GM19351 (cell line): ENCODE measurements at regions not wholly inside any gene's neighbourhood (a gene's known extent, or its start where the extent isn't known, plus 50 kb on each side); places are given as distances from the start of the nearest gene placed in this dataset.

Experiments
- ATAC-seq: cut with Tn5 transposase; IDR thresholded peaks from one replicate; pipeline ENCODE4 v1.9.1; 2021; ENCODE audit warnings: mild to moderate bottlenecking, moderate library complexity; ENCODE audit not compliant: unreplicated experiment

DNA sequence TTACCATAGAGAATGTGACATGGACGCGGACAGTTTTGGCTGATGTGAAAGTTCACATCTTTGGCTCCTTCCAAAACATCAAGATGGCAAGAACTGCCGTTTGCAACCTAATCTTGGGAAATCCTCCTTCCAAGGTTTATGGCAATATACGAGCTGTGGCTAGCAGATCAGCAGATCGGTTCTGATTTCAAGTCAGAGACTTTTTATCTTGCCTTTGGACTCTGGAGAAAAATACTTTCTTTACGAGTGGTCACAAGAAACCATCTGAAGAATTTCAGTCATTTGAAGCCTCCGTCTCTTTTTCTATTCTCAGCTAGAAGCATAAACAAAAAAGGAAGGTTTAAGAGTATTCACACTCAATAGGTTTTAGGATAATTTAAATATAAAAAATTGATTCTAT is 153.5 kb upstream of the MEIS2 start:
- no peak for ATAC-seq

GRCh38 chr15:37260255-37260654 is 159.9 kb upstream of the MEIS2 start:
- ATAC-seq, result no peak

GRCh38 chr15:37261685-37262084 is 161.3 kb upstream of the MEIS2 start:
- ATAC-seq, result no peak

DNA sequence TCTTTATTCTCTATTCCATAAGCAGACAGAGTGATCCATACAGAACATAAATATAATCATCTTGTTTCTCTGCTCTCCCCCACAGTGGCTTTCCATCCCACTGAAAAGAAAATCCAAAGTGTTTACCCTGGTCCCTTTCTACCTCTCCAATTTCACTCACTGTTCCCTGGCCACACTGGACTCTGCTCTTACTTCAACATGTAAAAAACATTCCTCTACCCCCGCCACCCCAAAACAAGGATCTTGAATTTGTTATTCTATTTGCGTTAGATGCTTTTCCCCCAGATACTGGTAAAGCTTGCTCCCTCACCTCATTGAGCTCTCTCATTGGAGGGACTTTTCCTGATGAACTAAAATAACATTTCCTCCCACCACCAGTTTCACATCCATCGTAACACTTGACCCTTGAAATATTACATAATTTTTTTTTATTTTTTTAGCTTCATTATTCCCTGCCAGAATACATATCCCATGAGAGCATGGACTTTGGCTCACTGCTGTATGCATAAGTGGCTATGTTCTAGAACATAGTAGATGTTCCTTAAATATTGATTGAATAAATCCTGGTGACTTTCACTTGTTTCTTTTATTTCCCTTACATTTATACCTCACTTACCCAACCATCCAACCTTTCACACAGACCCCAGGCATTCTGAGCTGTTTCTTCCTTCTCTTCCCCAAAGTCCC is 162.7 kb upstream of the MEIS2 start:
- ATAC-seq, result no peak

GRCh38 chr15:37289109-37289765 is 188.9 kb upstream of the MEIS2 start:
- no peak for ATAC-seq

- ATAC-seq, result no peak
Observed at GRCh38 chr15:37291920-37292319, 191.6 kb upstream of the MEIS2 start.

- no peak for ATAC-seq
Observed at GRCh38 chr15:37298271-37298670, 197.9 kb upstream of the MEIS2 start.

DNA sequence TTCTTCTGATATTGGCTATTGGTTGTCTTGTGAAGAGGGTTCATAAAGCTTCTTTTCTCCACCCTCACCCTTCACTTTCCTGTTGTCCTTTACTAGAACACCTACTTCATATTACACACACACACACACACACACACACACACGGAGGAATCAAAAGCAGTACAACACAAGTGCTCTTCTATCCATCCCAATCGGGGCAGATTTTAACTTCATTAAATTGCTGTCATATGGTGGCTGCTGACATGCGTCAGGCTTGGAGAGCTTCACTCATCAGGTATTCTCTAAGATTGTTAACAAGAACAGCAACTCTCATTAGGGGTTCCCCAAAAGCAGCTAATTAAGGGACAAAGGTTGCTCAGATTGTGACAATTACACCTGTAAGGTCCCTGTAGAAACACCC is 239.1 kb upstream of the MEIS2 start:
- ATAC-seq, result no peak

DNA sequence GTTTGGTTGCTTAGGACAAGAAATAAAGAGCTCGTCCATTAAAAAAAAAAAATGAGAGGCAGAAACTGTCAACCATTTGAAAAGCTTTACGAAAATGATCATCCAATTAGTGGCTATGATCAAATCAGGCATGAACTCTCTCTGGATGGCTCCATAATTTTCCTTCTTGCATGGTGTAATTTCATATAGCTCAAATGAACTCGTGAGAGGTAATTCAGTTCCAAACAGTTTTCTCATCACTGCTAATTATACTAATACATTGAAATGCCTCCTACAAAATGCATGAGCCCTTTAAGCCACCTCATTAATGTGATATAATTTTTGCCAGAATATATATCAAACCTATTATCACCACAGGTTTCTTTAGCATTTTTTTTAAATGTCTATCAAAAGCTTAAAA is 239.5 kb upstream of the MEIS2 start:
- no peak for ATAC-seq

- no peak for ATAC-seq
Observed at GRCh38 chr15:37340438-37340837, 240.1 kb upstream of the MEIS2 start.

GRCh38 chr15:37359101-37359892 is 258.9 kb upstream of the MEIS2 start:
- ATAC-seq, result no peak

GRCh38 chr15:37359893-37360290 is 259.5 kb upstream of the MEIS2 start:
- ATAC-seq, result no peak

DNA sequence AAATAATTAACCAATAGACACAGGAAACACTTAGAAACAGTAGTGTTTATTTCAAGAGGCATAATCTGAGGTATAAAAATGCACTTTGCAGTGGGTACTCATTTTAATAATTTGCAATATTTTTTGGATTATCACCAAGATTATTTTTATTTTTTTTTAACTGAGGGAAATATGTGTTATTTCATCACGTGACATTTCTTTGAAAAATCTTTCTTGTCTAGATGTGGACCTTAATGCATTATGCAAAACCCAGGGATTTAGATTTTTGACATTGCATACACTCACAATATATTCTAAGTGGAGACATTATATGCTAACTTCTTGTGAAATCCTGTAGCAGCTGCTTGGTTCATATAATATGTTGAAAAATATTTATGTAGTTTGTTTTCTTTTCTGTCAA is 260.4 kb upstream of the MEIS2 start:
- ATAC-seq, result no peak

DNA sequence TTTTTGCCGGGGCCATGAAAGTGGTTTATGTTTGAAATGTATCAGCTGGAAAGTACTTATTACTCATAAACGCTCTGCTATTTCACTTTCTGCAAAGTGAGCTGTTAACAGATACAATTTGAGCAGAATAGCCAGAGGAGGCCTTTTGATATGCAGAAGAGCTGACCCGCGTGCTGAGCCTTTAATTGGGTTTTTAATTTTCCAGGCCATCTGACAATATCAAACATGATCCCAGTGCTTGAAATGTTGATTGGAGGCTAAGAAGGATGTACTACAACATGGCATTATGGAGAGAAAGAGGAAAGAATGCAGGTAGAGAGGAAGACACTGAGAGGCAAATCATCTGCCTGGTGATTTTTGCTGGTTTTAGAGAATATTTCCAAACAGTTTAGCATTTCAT is 261.3 kb upstream of the MEIS2 start:
- no peak for ATAC-seq

DNA sequence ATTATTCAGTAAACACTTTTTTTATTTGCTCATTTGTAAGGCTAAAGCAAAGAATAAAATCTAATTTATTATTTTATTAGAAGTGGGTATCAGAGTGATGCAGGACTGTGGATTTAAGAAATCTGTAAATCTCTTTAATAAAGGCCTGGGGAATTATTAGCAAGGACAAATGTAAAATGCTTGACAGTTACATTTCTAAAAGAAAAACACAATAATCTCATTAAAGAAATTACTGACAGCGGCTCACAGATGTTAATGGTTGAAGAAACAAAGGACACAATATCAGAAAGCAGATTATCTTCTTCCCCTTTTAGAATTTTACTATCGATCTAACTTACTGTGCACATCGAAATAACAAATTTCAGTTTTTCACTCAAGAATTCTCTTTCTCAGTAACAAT is 262.1 kb upstream of the MEIS2 start:
- ATAC-seq, result no peak

GRCh38 chr15:37368961-37369360 is 268.6 kb upstream of the MEIS2 start:
- ATAC-seq, result no peak

DNA sequence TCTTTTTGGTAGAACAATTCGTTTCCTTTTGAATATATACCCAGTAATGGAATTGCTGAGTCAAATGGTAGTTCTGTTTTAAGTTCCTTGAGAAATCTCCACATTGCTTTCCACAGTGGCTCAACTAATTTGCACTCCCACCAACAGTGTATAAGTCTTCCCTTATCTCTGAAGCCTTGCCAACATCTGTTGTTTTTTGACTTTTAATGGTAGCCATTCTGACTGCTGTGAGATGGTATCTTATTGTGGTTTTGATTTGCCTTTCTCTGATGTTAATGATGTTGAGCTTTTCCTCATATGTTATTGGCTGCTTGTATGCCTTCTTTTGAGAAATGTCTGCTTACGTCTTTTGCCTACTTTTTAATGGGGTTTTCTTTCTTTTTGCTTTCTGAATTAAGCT is 270.6 kb upstream of the MEIS2 start:
- ATAC-seq, result no peak

- no peak for ATAC-seq
Observed at GRCh38 chr15:37372064-37372463, 271.7 kb upstream of the MEIS2 start.

GRCh38 chr15:37375519-37375918 is 275.2 kb upstream of the MEIS2 start:
- no peak for ATAC-seq

DNA sequence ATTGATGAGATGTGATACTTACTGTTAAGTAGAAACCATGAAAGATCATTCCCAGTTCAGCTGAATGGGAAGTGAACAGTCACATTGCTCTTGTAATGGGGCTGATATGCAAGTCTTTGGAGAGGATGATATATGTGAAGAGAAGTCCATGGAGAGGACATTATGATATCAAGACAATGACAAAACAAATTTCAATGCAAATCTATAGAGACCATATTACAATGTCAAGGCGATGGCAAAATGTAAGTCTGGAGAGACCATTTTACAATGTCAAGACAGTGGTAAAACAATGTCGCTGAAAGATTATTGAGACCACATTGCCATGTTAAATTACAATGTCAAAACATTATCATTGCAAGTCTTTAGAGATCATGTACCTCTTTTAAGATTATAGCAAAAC is 277.1 kb upstream of the MEIS2 start:
- no peak for ATAC-seq

GRCh38 chr15:37394402-37395099 is 294.2 kb upstream of the MEIS2 start:
- no peak for ATAC-seq

GRCh38 chr15:37395100-37395468 is 294.7 kb upstream of the MEIS2 start:
- ATAC-seq, result no peak
